ENCODE measurements at regions not wholly inside any gene's neighbourhood (a gene's known extent, or its start where the extent isn't known, plus 50 kb on each side); places are given as distances from the start of the nearest gene placed in this dataset.
A peak's percentile ranks its signal among the peaks of the same experiment; 100 is the strongest.
"Not testable (repeated sequence)": the region's sequence is repeated elsewhere in the genome, so short reads cannot be mapped to it uniquely, and the experiment has no call there.

- no peak for DNase-seq
- Histone ChIP-seq H3K36me3 (no peaks in the 10 kb centered on the region), H3K4me3 (ENCODE audit: low read depth, low read length) (no peak overlapping the region), H3K27me3 (ENCODE audit: insufficient read depth, low read depth, severe bottlenecking) (no peaks in the 10 kb centered on the region), H3K27ac (no peak overlapping the region), H3K9me3 (ENCODE audit: severe bottlenecking) (no peaks in the 10 kb centered on the region)
- no peak for TF ChIP-seq CTCF (IDR thresholded peaks at IDR 0.05; ENCODE audit: low read depth, low read length)
These were observed 723.4 kb downstream of the TRHDE start for GRCh38 chr12:72995616-72996015.

- not testable (repeated sequence) for DNase-seq; H3K36me3 ChIP-seq; H3K9me3 ChIP-seq (ENCODE audit: severe bottlenecking); H3K4me3 ChIP-seq (ENCODE audit: low read depth, low read length); H3K27me3 ChIP-seq (ENCODE audit: insufficient read depth, low read depth, severe bottlenecking); H3K27ac ChIP-seq
These were observed 729.6 kb downstream of the TRHDE start for GRCh38 chr12:73001806-73002205.

- not testable (repeated sequence) for H3K36me3 ChIP-seq; H3K9me3 ChIP-seq (ENCODE audit: severe bottlenecking); H3K4me3 ChIP-seq (ENCODE audit: low read depth, low read length); H3K27me3 ChIP-seq (ENCODE audit: insufficient read depth, low read depth, severe bottlenecking); DNase-seq; H3K27ac ChIP-seq
These were observed 730.3 kb downstream of the TRHDE start for GRCh38 chr12:73002504-73002903.

GRCh38 chr12:73009138-73009834, 737.1 kb downstream of the TRHDE start:
- DNase-seq, result peak; percentile 61
- H3K4me3 ChIP-seq (ENCODE audit: low read depth, low read length); H3K27me3 ChIP-seq (ENCODE audit: insufficient read depth, low read depth, severe bottlenecking); H3K27ac ChIP-seq; H3K36me3 ChIP-seq; H3K9me3 ChIP-seq (ENCODE audit: severe bottlenecking): not testable (repeated sequence)

GRCh38 chr12:73017981-73018380, 745.8 kb downstream of the TRHDE start:
- no peak for DNase-seq
- Histone ChIP-seq H3K27me3 (ENCODE audit: insufficient read depth, low read depth, severe bottlenecking) (no peaks in the 10 kb centered on the region), H3K36me3 (no peaks in the 10 kb centered on the region), H3K9me3 (ENCODE audit: severe bottlenecking) (no peaks in the 10 kb centered on the region), H3K4me3 (ENCODE audit: low read depth, low read length) (no peak overlapping the region), H3K27ac (no peak overlapping the region)
- TF ChIP-seq CTCF (IDR thresholded peaks at IDR 0.05; ENCODE audit: low read depth, low read length), result no peak

- no peak overlapping the region for H3K4me3 ChIP-seq (ENCODE audit: low read depth, low read length)
- DNase-seq, result no peak
- no peaks in the 10 kb centered on the region for H3K27me3 ChIP-seq (ENCODE audit: insufficient read depth, low read depth, severe bottlenecking)
- no peaks in the 10 kb centered on the region for H3K36me3 ChIP-seq
- no peak for TF ChIP-seq CTCF (IDR thresholded peaks at IDR 0.05; ENCODE audit: low read depth, low read length)
- H3K9me3 ChIP-seq (ENCODE audit: severe bottlenecking), result no peaks in the 10 kb centered on the region
- H3K27ac ChIP-seq, result no peak overlapping the region
These were observed 781.7 kb downstream of the TRHDE start for GRCh38 chr12:73053893-73054292.

- 0 out of 2 replicates have a peak, but pooled peaks have one; percentile 7 for TF ChIP-seq CTCF (IDR thresholded peaks at IDR 0.05; ENCODE audit: low read depth, low read length)
- Histone ChIP-seq H3K36me3 (no peaks in the 10 kb centered on the region), H3K27ac (no peak overlapping the region), H3K9me3 (ENCODE audit: severe bottlenecking) (no peaks in the 10 kb centered on the region), H3K4me3 (ENCODE audit: low read depth, low read length) (no peak overlapping the region), H3K27me3 (ENCODE audit: insufficient read depth, low read depth, severe bottlenecking) (no peaks in the 10 kb centered on the region)
- DNase-seq, result no peak
These were observed 785.3 kb downstream of the TRHDE start for GRCh38 chr12:73057428-73057827.

Data from WERI-Rb-1 (cell line).